ENCODE measurements at regions not wholly inside any gene's neighbourhood (a gene's known extent, or its start where the extent isn't known, plus 50 kb on each side); places are given as distances from the start of the nearest gene placed in this dataset.

DNA sequence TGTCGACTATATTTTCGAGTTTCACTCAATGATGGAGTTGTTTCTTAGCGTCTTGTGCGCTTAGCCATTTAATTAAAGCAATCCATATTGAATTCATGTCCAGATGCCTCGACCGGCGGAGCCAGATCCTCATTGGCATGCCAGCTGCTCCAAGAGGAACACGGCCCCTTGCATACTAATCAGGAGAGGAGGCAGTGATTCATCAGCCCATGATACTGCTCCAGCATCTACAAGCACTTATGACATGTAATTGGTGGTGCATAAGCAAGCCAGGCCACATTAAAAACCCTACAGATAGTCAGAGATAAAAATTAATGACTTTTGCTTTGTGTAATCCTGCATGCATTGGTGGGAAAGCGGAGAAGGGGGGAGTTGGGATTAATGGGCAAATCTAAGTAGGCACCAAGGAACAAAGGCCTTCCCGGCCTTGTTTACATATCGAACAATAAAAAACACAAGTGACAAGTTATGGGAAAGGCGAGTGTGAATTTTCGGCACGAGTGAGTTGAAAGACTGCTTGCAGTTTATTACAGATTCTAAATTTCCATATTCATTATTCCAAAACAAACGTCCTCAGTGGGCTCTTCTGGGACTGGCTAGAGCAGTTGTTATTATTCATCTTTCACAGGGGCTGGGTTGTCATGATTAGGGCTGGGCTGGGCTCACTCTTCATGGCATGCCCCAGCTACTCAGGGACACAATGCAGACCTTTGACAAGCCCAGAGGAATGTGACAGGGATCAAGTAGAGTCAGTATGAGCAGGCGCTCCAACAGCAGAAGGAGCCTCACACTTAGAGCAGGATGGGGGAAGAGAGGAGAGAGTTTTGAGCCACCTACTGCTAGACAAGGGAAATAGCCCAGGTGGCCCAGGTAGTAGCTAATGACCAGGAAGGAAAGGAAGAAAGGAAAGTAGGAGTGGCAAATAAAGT lies 281.7 kb upstream of the ZFHX3 start:
- DNase-seq: no peak
- Histone ChIP-seq H3K36me3 (ENCODE audit: low read depth, low read length) (no peaks in the 10 kb centered on the region), H3K9me3 (ENCODE audit: low read length) (no peaks in the 10 kb centered on the region), H3K4me2 (ENCODE audit: low read length) (no peak overlapping the region), H2AFZ (ENCODE audit: low read length) (no peak overlapping the region), H3K9ac (ENCODE audit: low read length) (no peak overlapping the region), H3K79me2 (ENCODE audit: low read length) (no peaks in the 10 kb centered on the region), H3K27ac (ENCODE audit: low read length) (no peak overlapping the region), H3K27me3 (ENCODE audit: low read length) (peaks cover 28% of the 10 kb centered on the region; the same call in 1 of the 2 replicates), H4K20me1 (ENCODE audit: low read length) (no peaks in the 10 kb centered on the region), H3K9me2 (replicated peaks; ENCODE audit: low read length) (no peaks in the 10 kb centered on the region), H3K4me1 (ENCODE audit: insufficient read depth, low read length) (no peaks in the 10 kb centered on the region), H3F3A (ENCODE audit: low read length, unreplicated experiment) (no peaks in the 10 kb centered on the region), H3K4me3 (ENCODE audit: low read length) (no peak overlapping the region)
- no TSS peak for BruUV-seq (replicated peaks)
- POLR2A ChIA-PET (ENCODE audit: unreplicated experiment): no interaction called here
- CTCF ChIA-PET: no interaction called here
- intact Hi-C loops (cut with micrococcal nuclease): no loop called here
- no peak for TF ChIP-seq EZH2 (IDR thresholded peaks at IDR 0.05; ENCODE audit: low read length, unreplicated experiment)
- TF ChIP-seq EZH2phosphoT487 (IDR thresholded peaks at IDR 0.05; ENCODE audit: borderline replicate concordance, low read length): no peak
- TF ChIP-seq, protein P1, sequence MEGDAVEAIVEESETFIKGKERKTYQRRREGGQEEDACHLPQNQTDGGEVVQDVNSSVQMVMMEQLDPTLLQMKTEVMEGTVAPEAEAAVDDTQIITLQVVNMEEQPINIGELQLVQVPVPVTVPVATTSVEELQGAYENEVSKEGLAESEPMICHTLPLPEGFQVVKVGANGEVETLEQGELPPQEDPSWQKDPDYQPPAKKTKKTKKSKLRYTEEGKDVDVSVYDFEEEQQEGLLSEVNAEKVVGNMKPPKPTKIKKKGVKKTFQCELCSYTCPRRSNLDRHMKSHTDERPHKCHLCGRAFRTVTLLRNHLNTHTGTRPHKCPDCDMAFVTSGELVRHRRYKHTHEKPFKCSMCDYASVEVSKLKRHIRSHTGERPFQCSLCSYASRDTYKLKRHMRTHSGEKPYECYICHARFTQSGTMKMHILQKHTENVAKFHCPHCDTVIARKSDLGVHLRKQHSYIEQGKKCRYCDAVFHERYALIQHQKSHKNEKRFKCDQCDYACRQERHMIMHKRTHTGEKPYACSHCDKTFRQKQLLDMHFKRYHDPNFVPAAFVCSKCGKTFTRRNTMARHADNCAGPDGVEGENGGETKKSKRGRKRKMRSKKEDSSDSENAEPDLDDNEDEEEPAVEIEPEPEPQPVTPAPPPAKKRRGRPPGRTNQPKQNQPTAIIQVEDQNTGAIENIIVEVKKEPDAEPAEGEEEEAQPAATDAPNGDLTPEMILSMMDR (conservative IDR thresholded peaks at IDR 0.05; ENCODE audit: low read depth, low read length): no peak
- no peak for ATAC-seq

DNA sequence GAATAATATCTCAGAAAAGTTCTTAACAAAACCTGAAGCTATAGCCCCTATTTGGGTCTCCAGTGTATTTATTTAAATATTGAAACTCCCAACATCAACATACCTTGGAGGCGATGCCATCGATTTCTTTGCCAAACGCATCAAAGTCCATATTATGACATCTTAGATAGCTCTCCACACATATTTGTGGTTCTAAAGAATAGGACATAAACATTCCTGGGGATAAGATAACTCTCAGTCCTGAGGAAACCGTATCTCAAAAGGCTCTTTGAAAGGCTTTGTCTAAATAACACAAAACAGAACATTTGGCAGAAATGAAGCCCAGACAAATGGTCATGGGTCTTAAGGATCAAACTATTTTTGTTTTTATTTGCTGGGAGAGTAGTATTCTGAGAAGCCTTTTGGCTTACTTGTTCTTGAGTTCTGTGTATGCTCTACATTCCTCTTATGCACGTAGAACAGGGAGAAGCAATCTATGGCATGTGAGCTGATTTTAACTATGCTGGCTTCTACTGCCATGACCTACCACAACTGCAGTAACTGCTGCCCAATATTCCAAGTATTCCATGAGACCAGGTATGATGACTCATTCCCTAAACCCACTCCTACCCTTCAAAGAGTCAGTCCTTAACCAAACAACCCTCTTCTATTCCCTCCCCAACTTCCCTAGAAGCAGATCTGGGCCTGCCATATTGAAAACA lies 279.0 kb upstream of the ZFHX3 start:
- Histone ChIP-seq H3K9me2 (replicated peaks; ENCODE audit: low read length) (no peaks in the 10 kb centered on the region), H3K9me3 (ENCODE audit: low read length) (no peaks in the 10 kb centered on the region), H3K4me2 (ENCODE audit: low read length) (no peak overlapping the region), H3K4me3 (ENCODE audit: low read length) (no peak overlapping the region), H4K20me1 (ENCODE audit: low read length) (no peaks in the 10 kb centered on the region), H3F3A (ENCODE audit: low read length, unreplicated experiment) (no peaks in the 10 kb centered on the region), H3K27me3 (ENCODE audit: low read length) (peaks cover 38% of the 10 kb centered on the region), H3K27ac (ENCODE audit: low read length) (no peak overlapping the region), H3K9ac (ENCODE audit: low read length) (no peak overlapping the region), H3K4me1 (ENCODE audit: insufficient read depth, low read length) (no peaks in the 10 kb centered on the region), H3K79me2 (ENCODE audit: low read length) (no peaks in the 10 kb centered on the region), H2AFZ (ENCODE audit: low read length) (no peak overlapping the region), H3K36me3 (ENCODE audit: low read depth, low read length) (no peaks in the 10 kb centered on the region)
- TF ChIP-seq, protein P1 (conservative IDR thresholded peaks at IDR 0.05; ENCODE audit: low read depth, low read length): no peak
- TF ChIP-seq EZH2phosphoT487 (IDR thresholded peaks at IDR 0.05; ENCODE audit: borderline replicate concordance, low read length) (no peak), EZH2 (IDR thresholded peaks at IDR 0.05; ENCODE audit: low read length, unreplicated experiment) (no peak)
- intact Hi-C loops (cut with micrococcal nuclease): no loop called here
- no TSS peak for BruUV-seq (replicated peaks)
- ATAC-seq: no peak
- ChIA-PET POLR2A (ENCODE audit: unreplicated experiment) (no interaction called here), CTCF (no interaction called here)
- no peak for DNase-seq

DNA sequence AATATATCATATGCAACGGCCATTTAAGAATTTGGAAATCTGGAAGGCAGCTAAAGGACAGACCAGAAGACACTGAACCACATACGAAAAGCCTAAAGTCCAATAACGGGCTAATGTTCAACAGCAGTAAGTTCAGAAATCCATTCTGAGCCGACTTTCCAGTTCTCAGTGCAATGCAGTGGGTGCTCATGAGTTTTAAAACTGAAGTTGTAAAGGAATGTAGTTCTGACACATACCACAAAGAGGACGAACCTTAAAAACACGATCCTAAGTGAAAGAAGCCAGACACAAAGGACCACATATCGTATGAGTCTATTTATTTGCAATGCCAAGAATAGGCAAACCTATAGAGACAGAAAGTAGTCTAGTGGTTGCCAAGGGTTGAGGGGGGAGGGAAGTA lies 278.3 kb upstream of the ZFHX3 start:
- Histone ChIP-seq H3K4me1 (ENCODE audit: insufficient read depth, low read length) (no peaks in the 10 kb centered on the region), H4K20me1 (ENCODE audit: low read length) (no peaks in the 10 kb centered on the region), H3K27ac (ENCODE audit: low read length) (no peak overlapping the region), H3K4me2 (ENCODE audit: low read length) (no peak overlapping the region), H2AFZ (ENCODE audit: low read length) (no peak overlapping the region), H3F3A (ENCODE audit: low read length, unreplicated experiment) (no peaks in the 10 kb centered on the region), H3K9me3 (ENCODE audit: low read length) (no peaks in the 10 kb centered on the region), H3K4me3 (ENCODE audit: low read length) (no peak overlapping the region), H3K79me2 (ENCODE audit: low read length) (no peaks in the 10 kb centered on the region), H3K27me3 (ENCODE audit: low read length) (peaks cover 45% of the 10 kb centered on the region), H3K9ac (ENCODE audit: low read length) (no peak overlapping the region), H3K9me2 (replicated peaks; ENCODE audit: low read length) (no peaks in the 10 kb centered on the region), H3K36me3 (ENCODE audit: low read depth, low read length) (no peaks in the 10 kb centered on the region)
- intact Hi-C loops (cut with micrococcal nuclease): no loop called here
- ATAC-seq (no peak), DNase-seq (no peak)
- no TSS peak for BruUV-seq (replicated peaks)
- ChIA-PET POLR2A (ENCODE audit: unreplicated experiment) (no interaction called here), CTCF (no interaction called here)
- TF ChIP-seq EZH2 (IDR thresholded peaks at IDR 0.05; ENCODE audit: low read length, unreplicated experiment): no peak

All from PC-3 (cell line).